ENCODE measurements at regions not wholly inside any gene's neighbourhood (a gene's known extent, or its start where the extent isn't known, plus 50 kb on each side); places are given as distances from the start of the nearest gene placed in this dataset.
"Not testable (repeated sequence)": the region's sequence is repeated elsewhere in the genome, so short reads cannot be mapped to it uniquely, and the experiment has no call there.

DNA sequence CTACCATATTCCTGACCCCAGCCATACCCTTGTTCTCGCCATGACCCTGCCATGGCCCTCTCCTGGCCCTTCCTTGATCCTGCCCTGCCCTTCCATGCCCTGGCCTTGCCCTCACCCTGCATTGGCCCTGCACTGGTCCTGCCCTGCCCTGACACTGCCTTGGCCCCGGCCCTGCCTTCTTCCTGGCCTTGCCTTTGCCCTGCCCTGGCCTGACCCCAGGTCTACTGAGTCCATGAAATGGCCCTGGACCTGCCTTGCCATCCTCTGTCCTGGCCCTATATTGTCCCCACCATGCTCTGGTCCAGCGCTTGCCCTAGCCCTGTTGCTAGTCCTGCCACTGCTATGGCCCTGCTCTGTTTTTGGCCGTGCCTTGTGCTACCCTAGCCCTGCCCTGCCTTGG, 536.1 kb downstream of the FOXD4L6 start:
- DNase-seq = not testable (repeated sequence)

DNA sequence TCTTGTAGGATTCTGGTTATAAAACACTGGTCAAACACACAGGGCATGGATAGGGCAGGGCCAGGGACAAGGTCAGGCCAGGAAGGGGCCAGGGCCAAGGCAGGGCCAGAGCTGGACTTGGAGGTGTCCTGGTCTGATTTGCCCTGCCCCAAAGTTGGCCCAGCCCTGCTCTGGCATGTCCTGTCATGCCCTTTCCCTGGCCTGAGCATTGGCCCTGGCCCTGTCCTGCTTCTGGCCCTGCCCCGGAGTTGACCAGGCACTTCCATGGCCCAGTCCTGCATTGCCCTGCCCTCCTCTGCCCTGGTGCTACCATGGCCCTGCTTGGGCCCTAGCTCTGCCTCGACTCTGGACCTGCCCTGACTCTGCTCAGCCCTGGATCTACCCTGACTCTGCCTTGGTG, 536.6 kb downstream of the FOXD4L6 start:
- DNase-seq = not testable (repeated sequence)

GRCh38 chr9:40587475-40588195, 540.8 kb downstream of the FOXD4L6 start:
- DNase-seq = not testable (repeated sequence)

DNA sequence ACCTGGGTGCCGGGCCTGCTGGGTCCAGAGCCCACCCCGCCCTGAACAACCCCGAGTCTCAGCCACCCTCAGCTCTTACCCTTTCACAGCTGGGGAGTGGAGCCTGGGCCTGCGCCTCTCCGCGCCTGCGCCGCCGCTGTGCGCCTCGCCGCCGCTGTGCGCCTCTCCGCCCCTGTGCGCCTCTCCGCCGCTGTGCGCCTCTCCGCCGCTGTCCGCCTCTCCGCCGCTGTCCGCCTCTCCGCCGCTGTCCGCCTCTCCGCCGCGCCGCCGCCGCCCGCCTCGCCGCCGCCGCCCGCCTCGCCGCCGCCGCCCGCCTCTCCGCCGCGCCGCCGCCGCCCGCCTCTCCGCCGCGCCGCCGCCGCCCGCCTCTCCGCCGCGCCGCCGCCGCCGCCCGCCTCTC, 544.4 kb downstream of the FOXD4L6 start:
- DNase-seq = peak in 1 of 2 experiments; percentile 9

DNA sequence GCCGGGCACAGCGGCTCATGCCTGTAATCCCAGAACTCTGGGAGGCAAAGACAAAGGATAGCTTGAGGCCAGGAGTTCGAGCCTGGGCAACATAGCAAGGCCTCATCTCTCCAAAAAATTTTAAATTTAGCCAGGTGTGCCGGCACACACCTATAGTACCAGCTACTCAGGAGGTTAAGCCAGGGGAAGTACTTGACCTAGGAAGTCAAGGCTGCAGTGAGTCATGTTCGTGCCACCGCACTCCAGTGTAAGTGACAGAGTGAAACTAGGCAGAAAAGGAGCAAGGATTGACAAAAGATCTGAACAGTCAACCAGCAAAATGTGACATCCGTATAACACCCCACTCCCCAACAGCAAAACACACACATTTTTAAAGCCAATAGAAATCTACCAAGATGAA, 545.3 kb downstream of the FOXD4L6 start:
- not testable (repeated sequence) for DNase-seq

GRCh38 chr9:40578908-40579307, 549.6 kb downstream of the FOXD4L6 start:
- not testable (repeated sequence) for DNase-seq

All from stimulated activated CD4-positive, alpha-beta T cell treated with anti-CD3 and anti-CD28 coated beads, Interleukin-4, amount 100 ng/mL, for 4 hours (primary cell).